WTC11 (cell line): ENCODE measurements at regions not wholly inside any gene's neighbourhood (a gene's known extent, or its start where the extent isn't known, plus 50 kb on each side); places are given as distances from the start of the nearest gene placed in this dataset.

Experiments
- ETV6 ChIP-seq: sonication (generic); formaldehyde crosslinking; IDR thresholded peaks from 2 replicates; pipeline ENCODE4 v1.8.1; 2022; ENCODE audit warnings: mild to moderate bottlenecking, missing genetic modification reagents
- GRHL2 ChIP-seq: fragments of 250-450 bp; sonication (Bioruptor Pico); IDR thresholded peaks from 2 replicates; pipeline ENCODE4 v1.8.0; 2022; ENCODE audit warnings: mild to moderate bottlenecking, moderate library complexity; ENCODE audit not compliant: insufficient replicate concordance, severe bottlenecking
- JUN ChIP-seq: sonication (generic); formaldehyde crosslinking; IDR thresholded peaks from 2 replicates; pipeline ENCODE4 v1.8.0; 2023; ENCODE audit warnings: mild to moderate bottlenecking, missing genetic modification reagents
- NFYB ChIP-seq: sonication (generic); formaldehyde crosslinking; conservative IDR thresholded peaks from 2 replicates; pipeline ENCODE4 v1.8.0; 2022; ENCODE audit warnings: low read depth, missing genetic modification reagents
- NR3C1 ChIP-seq: sonication (generic); formaldehyde crosslinking; conservative IDR thresholded peaks from 2 replicates; pipeline ENCODE4 v1.8.1; 2023; ENCODE audit warnings: low read depth, mild to moderate bottlenecking, missing genetic modification reagents
- SMAD4 ChIP-seq: sonication (generic); formaldehyde crosslinking; IDR thresholded peaks from 2 replicates; pipeline ENCODE4 v1.8.0; 2022; ENCODE audit warnings: mild to moderate bottlenecking, missing genetic modification reagents
- TEAD1 ChIP-seq: sonication (generic); formaldehyde crosslinking; IDR thresholded peaks from 2 replicates; pipeline ENCODE4 v1.8.0; 2022; ENCODE audit warnings: mild to moderate bottlenecking, missing genetic modification reagents
- TEAD4 ChIP-seq: sonication (generic); formaldehyde crosslinking; IDR thresholded peaks from 2 replicates; pipeline ENCODE4 v1.8.0; 2022; ENCODE audit warnings: mild to moderate bottlenecking, missing genetic modification reagents
- TF ChIP-seq, protein P1 (sequence below): fragments of 200-600 bp; IDR thresholded peaks from 2 replicates; pipeline ENCODE4 v1.8.0; 2022; ENCODE audit warnings: antibody characterized with exemption
- TF ChIP-seq, protein P2 (sequence below): sonication (generic); formaldehyde crosslinking; IDR thresholded peaks from 2 replicates; pipeline ENCODE4 v1.8.1; 2023; ENCODE audit warnings: mild to moderate bottlenecking, moderate library complexity, missing genetic modification reagents
- TF ChIP-seq, protein P3 (sequence below): sonication (generic); formaldehyde crosslinking; IDR thresholded peaks from 2 replicates; pipeline ENCODE4 v1.8.0; 2022; ENCODE audit warnings: mild to moderate bottlenecking, missing genetic modification reagents

DNA sequence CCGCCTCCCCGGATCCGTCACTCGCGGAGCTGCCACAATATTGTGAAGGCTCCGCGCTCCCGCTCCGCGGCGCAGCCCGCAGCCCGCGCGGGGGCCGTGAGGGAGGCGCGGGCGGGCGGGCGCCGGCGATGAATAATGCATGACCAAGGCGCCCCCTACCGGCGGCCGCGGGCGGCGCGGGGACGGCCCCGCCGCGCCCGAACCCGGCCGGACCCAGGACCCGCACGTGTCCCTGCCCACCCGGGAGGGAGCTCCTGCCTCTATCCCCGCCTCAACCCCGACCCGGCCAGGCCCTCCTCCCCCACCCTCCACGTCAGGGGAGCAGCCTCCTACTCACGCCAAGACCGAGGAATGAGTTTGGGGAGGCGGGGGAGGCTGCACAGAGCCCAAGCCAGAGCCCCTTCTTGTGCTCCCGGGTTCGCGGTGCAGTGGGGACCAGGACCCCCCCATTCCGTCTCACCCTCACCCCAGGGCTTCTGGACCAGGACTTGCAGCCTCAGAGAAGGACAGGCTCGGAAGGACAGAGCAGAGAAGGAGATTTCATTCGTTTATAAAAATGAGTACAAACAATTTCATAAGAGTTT is 70.8 kb upstream of the CASZ1 start:
- TF ChIP-seq, protein P1, sequence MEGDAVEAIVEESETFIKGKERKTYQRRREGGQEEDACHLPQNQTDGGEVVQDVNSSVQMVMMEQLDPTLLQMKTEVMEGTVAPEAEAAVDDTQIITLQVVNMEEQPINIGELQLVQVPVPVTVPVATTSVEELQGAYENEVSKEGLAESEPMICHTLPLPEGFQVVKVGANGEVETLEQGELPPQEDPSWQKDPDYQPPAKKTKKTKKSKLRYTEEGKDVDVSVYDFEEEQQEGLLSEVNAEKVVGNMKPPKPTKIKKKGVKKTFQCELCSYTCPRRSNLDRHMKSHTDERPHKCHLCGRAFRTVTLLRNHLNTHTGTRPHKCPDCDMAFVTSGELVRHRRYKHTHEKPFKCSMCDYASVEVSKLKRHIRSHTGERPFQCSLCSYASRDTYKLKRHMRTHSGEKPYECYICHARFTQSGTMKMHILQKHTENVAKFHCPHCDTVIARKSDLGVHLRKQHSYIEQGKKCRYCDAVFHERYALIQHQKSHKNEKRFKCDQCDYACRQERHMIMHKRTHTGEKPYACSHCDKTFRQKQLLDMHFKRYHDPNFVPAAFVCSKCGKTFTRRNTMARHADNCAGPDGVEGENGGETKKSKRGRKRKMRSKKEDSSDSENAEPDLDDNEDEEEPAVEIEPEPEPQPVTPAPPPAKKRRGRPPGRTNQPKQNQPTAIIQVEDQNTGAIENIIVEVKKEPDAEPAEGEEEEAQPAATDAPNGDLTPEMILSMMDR = peak; percentile 87; the same call in 1 of the 2 replicates
- no peak for TF ChIP-seq TEAD4 (CRISPR knock-in tag)
- TF ChIP-seq, protein P2, sequence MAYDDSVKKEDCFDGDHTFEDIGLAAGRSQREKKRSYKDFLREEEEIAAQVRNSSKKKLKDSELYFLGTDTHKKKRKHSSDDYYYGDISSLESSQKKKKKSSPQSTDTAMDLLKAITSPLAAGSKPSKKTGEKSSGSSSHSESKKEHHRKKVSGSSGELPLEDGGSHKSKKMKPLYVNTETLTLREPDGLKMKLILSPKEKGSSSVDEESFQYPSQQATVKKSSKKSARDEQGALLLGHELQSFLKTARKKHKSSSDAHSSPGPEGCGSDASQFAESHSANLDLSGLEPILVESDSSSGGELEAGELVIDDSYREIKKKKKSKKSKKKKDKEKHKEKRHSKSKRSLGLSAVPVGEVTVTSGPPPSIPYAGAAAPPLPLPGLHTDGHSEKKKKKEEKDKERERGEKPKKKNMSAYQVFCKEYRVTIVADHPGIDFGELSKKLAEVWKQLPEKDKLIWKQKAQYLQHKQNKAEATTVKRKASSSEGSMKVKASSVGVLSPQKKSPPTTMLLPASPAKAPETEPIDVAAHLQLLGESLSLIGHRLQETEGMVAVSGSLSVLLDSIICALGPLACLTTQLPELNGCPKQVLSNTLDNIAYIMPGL (CRISPR knock-in tag) = 0 out of 2 replicates have a peak, but pooled peaks have one; percentile 41
- no peak for TF ChIP-seq TEAD1 (CRISPR knock-in tag)
- no peak for TF ChIP-seq NFYB
- no peak for TF ChIP-seq GRHL2
- no peak for TF ChIP-seq JUN (CRISPR knock-in tag)
- TF ChIP-seq ETV6 (CRISPR knock-in tag) = no peak
- TF ChIP-seq SMAD4 (CRISPR knock-in tag) = no peak
- TF ChIP-seq NR3C1 = no peak
- TF ChIP-seq, protein P3, sequence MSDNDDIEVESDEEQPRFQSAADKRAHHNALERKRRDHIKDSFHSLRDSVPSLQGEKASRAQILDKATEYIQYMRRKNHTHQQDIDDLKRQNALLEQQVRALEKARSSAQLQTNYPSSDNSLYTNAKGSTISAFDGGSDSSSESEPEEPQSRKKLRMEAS (CRISPR knock-in tag) = no peak
